Nephron progenitor cell (in vitro differentiated cells): ENCODE measurements at regions not wholly inside any gene's neighbourhood (a gene's known extent, or its start where the extent isn't known, plus 50 kb on each side); places are given as distances from the start of the nearest gene placed in this dataset.

Source experiments
- DNase-seq: peaks from one replicate; pipeline ENCODE4 v3.0.0; 2021
- H3K27ac Mint-ChIP-seq: 2 replicates; pipeline ENCODE4 v1.8.0; 2021; ENCODE audit warnings: mild to moderate bottlenecking, moderate library complexity, mixed read lengths
- H3K27me3 Mint-ChIP-seq: 2 replicates; pipeline ENCODE4 v1.8.0; 2021; ENCODE audit warnings: mild to moderate bottlenecking, low read depth, mixed read lengths; ENCODE audit not compliant: poor library complexity
- H3K36me3 Mint-ChIP-seq: 2 replicates; pipeline ENCODE4 v1.8.0; 2021; ENCODE audit warnings: low read depth, mixed read lengths
- H3K4me1 Mint-ChIP-seq: 2 replicates; pipeline ENCODE4 v1.8.0; 2021; ENCODE audit warnings: mixed read lengths
- H3K4me3 Mint-ChIP-seq: 2 replicates; pipeline ENCODE4 v1.8.0; 2021; ENCODE audit warnings: mild to moderate bottlenecking, moderate library complexity, mixed read lengths
- H3K9me3 Mint-ChIP-seq: 2 replicates; pipeline ENCODE4 v1.8.0; 2021; ENCODE audit warnings: mild to moderate bottlenecking, moderate library complexity, mixed read lengths
- TF ChIP-seq, protein P1 (sequence below): fragments of 200-600 bp; sonication (generic); IDR thresholded peaks from 2 replicates; pipeline ENCODE4 v1.5.0; 2021; ENCODE audit warnings: antibody characterized with exemption

DNA sequence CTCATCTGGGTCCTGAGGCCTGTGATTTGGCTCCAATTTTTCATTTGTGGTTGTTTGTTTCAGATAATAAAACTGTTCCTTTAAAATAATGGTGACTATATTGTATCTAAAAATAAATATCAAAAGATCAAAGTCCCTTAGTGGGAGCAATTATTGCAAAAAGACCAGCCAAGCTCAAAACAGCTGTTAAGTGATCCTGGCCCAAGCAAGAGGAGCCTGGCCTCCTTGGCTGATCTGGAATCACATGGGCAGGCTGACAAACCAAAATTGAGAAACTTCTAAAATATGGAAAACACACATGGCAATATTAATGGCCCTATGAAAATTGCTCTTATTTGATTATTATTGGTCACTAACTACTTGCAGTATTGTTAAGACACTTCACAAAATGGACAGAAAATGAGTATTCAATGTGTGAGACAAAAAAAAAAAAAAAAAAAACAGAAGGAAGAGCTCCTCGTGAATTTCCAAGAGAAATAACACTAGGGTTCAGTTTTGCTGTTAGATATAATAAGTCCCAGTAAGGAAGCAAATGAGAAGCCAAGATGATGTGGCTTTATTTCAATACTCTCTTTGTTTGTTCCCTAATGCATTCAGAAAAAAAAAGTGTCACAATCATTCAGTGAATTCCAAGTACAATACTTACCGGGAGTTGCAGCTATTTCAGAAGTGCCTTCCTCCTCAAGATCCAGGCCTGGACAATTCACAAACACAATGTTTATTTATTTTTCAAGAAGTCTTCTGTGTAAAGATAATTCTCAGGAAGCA, 105.1 kb downstream of the SEC16B start:
- DNase-seq: no peak
- TF ChIP-seq, protein P1, sequence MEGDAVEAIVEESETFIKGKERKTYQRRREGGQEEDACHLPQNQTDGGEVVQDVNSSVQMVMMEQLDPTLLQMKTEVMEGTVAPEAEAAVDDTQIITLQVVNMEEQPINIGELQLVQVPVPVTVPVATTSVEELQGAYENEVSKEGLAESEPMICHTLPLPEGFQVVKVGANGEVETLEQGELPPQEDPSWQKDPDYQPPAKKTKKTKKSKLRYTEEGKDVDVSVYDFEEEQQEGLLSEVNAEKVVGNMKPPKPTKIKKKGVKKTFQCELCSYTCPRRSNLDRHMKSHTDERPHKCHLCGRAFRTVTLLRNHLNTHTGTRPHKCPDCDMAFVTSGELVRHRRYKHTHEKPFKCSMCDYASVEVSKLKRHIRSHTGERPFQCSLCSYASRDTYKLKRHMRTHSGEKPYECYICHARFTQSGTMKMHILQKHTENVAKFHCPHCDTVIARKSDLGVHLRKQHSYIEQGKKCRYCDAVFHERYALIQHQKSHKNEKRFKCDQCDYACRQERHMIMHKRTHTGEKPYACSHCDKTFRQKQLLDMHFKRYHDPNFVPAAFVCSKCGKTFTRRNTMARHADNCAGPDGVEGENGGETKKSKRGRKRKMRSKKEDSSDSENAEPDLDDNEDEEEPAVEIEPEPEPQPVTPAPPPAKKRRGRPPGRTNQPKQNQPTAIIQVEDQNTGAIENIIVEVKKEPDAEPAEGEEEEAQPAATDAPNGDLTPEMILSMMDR: no peak
- Mint-ChIP-seq H3K9me3 (peaks cover 10% of the 10 kb centered on the region), H3K27me3 (peaks cover 10% of the 10 kb centered on the region), H3K27ac (no peak overlapping the region), H3K36me3 (no peaks in the 10 kb centered on the region), H3K4me1 (no peaks in the 10 kb centered on the region), H3K4me3 (no peak overlapping the region)

DNA sequence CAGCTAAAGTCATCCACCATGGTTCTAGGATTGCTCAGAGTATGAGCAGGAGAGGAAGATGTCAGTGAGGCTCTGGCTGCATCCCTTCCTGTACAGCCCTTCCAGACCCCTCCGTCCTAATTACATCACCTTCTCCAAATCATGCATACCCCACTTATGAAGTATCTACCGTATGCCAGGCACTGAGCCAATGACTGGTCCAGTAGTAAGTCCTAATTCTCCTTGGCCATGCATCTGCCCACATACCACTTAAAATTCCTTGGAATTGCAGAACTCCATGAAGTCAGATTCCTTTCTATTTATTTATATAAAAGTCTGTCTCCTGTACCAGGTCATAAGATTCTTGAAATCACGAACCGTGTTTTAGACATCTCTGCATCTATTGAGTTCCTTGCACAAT, 106.1 kb downstream of the SEC16B start:
- TF ChIP-seq, protein P1: no peak
- peaks cover 3% of the 10 kb centered on the region for H3K4me1 Mint-ChIP-seq
- DNase-seq: no peak
- no peak overlapping the region for H3K27ac Mint-ChIP-seq
- H3K9me3 Mint-ChIP-seq: peaks cover 3% of the 10 kb centered on the region
- no peak overlapping the region for H3K4me3 Mint-ChIP-seq
- peaks cover 10% of the 10 kb centered on the region for H3K27me3 Mint-ChIP-seq
- H3K36me3 Mint-ChIP-seq: no peaks in the 10 kb centered on the region

DNA sequence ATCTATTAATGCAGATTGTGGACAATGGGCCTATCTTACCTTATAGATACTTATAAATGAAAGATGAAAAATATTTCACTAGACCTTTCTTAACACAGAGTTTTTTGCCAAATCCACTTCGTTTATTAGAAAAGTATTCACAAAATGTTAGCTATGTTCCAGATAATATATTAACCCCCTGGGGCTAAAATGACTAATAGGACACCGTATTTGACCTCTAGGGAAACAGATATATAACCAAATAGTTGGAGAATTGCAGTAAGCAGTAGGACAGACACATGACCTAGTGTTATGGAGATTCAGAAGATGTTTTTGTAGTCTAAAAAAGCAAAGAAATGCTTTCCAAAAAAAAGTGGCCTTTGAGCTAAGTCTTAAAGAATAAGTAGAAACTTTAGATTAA, 106.9 kb downstream of the SEC16B start:
- TF ChIP-seq, protein P1: no peak
- peaks cover 11% of the 10 kb centered on the region for H3K4me1 Mint-ChIP-seq
- no peaks in the 10 kb centered on the region for H3K36me3 Mint-ChIP-seq
- peaks cover 10% of the 10 kb centered on the region for H3K27me3 Mint-ChIP-seq
- DNase-seq: no peak
- no peak overlapping the region for H3K4me3 Mint-ChIP-seq
- no peak overlapping the region for H3K27ac Mint-ChIP-seq
- no peaks in the 10 kb centered on the region for H3K9me3 Mint-ChIP-seq

DNA sequence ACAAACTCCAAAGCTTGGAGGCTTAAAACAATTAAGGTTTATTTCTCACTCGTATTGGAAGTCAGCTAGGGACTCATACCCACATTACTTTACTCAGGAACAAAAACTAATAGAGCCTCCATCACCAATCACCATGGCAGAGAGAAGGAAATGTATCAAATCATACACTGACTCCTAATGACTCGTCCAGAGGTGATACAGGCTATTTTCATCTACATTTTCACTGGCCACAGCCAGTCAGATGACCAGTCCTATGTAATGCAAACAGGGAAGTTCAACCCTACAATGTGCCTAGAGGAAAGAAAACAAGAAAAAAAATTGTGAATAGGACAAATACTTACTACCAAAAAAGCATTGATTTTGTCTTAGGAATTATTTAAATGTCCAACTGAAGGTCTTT, 110.3 kb downstream of the SEC16B start:
- Mint-ChIP-seq H3K27ac (no peak overlapping the region), H3K36me3 (no peaks in the 10 kb centered on the region), H3K27me3 (peaks cover 8% of the 10 kb centered on the region), H3K4me3 (no peak overlapping the region), H3K4me1 (peaks cover 15% of the 10 kb centered on the region), H3K9me3 (peaks cover 4% of the 10 kb centered on the region)
- TF ChIP-seq, protein P1: no peak
- DNase-seq: no peak

DNA sequence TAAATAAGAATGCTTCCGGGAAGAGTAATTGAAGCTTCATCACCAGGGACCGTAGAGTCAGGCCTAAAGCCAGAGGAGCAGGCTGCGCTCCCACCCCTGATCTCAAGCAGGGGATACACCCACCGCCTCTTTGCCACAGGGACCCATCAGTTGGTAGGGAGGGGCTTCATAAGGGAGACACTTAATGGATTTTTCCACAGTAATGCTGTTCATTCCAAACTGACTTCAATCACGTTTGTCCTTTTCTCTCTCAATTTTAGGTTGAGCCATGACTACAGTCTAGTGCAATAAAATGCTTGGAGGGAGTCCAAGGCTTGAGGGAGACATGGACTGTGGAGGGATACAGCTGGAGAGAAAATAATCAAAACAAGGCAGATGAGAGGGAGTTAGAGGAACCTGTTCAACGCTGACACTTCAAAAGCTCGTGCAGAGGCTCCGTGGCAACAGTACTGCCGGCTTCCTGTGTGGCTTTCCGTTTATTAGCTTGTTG, 111.5 kb downstream of the SEC16B start:
- peaks cover 14% of the 10 kb centered on the region for H3K27me3 Mint-ChIP-seq
- H3K4me1 Mint-ChIP-seq: peaks cover 15% of the 10 kb centered on the region
- no peak overlapping the region for H3K4me3 Mint-ChIP-seq
- peaks cover 15% of the 10 kb centered on the region for H3K9me3 Mint-ChIP-seq
- TF ChIP-seq, protein P1: no peak
- peaks cover 8% of the 10 kb centered on the region for H3K36me3 Mint-ChIP-seq
- no peak overlapping the region for H3K27ac Mint-ChIP-seq
- no peak for DNase-seq

DNA sequence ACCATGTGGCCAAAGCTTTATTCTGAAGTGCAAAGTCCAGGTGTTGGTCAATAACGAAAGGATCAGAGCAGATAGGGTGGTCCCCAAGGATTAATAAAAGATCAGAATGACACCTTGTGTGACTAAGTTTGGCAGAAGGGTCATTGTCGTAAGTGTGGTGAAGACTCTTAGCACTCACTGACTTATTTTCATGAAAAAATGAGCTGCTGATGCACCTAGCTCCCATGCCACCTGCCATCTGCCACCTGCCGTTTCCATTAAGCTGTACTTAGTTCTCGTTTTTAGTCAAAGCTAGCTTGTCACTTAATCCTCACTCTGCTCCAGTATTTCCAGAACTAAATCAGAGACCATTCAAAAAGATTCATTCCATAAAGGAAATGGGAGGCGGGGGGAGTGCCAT, 112.6 kb downstream of the SEC16B start:
- Mint-ChIP-seq H3K27me3 (peaks cover 13% of the 10 kb centered on the region), H3K36me3 (peaks cover 8% of the 10 kb centered on the region), H3K4me1 (peaks cover 15% of the 10 kb centered on the region)

More for the DNA sequence above, 112.6 kb downstream of the SEC16B start:
- H3K9me3 Mint-ChIP-seq: peaks cover 15% of the 10 kb centered on the region
- DNase-seq: no peak
- no peak overlapping the region for H3K4me3 Mint-ChIP-seq
- TF ChIP-seq, protein P1: no peak
- no peak overlapping the region for H3K27ac Mint-ChIP-seq
